BLaER1 (cell line): ENCODE measurements at regions not wholly inside any gene's neighbourhood (a gene's known extent, or its start where the extent isn't known, plus 50 kb on each side); places are given as distances from the start of the nearest gene placed in this dataset.

Experiments used
- H3K27ac ChIP-seq: shearing (Covaris generic); formaldehyde crosslinking; 2 replicates; pipeline ENCODE4 v1.8.1; 2022
- H3K27me3 ChIP-seq: shearing (Covaris generic); formaldehyde crosslinking; 2 replicates; pipeline ENCODE4 v1.8.1; 2022
- H3K36me3 ChIP-seq: shearing (Covaris generic); formaldehyde crosslinking; 2 replicates; pipeline ENCODE4 v1.8.1; 2022
- H3K4me1 ChIP-seq: shearing (Covaris generic); formaldehyde crosslinking; 2 replicates; pipeline ENCODE4 v1.8.1; 2022
- H3K4me2 ChIP-seq: shearing (Covaris generic); formaldehyde crosslinking; 2 replicates; pipeline ENCODE4 v1.8.1; 2022
- H3K4me3 ChIP-seq: shearing (Covaris generic); formaldehyde crosslinking; 2 replicates; pipeline ENCODE4 v1.8.1; 2022
- H3K9ac ChIP-seq: shearing (Covaris generic); formaldehyde crosslinking; 2 replicates; pipeline ENCODE4 v1.8.1; 2022
- H3K9me3 ChIP-seq: shearing (Covaris generic); formaldehyde crosslinking; 2 replicates; pipeline ENCODE4 v1.8.1; 2022
- H4K20me1 ChIP-seq: shearing (Covaris generic); formaldehyde crosslinking; 2 replicates; pipeline ENCODE4 v1.8.1; 2022
- Cebpa-rat ChIP-seq: shearing (Covaris generic); IDR thresholded peaks from 2 replicates; pipeline ENCODE4 v1.8.1; 2022

DNA sequence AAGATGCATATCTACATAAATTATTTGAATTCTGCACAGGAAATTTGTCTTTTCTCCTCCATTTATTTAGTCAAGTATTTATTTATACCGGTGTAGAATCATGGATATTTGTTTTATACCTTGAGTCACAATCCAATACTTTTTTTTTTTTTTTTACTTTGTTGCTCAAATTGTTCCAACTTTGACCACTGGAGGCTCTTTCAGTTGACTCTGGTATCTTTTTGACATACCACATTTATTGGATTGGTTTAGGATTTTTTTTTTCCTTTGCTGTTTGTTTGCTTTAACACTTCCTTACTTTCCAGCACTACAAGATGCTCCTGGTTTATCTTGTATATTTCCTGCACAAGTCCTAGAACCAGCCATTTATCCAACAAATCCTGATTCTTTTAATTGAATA is 543.1 kb upstream of the RIOK2 start:
- Histone ChIP-seq H3K4me3 (no peak overlapping the region), H3K36me3 (no peaks in the 10 kb centered on the region), H3K4me1 (0 out of 2 replicates have a peak, but pooled peaks cover 6% of the 10 kb centered on the region), H3K4me2 (no peak overlapping the region), H3K9ac (no peak overlapping the region), H4K20me1 (no peaks in the 10 kb centered on the region), H3K27ac (no peak overlapping the region), H3K27me3 (no peaks in the 10 kb centered on the region), H3K9me3 (peaks cover 11% of the 10 kb centered on the region)
- no peak for TF ChIP-seq Cebpa-rat

DNA sequence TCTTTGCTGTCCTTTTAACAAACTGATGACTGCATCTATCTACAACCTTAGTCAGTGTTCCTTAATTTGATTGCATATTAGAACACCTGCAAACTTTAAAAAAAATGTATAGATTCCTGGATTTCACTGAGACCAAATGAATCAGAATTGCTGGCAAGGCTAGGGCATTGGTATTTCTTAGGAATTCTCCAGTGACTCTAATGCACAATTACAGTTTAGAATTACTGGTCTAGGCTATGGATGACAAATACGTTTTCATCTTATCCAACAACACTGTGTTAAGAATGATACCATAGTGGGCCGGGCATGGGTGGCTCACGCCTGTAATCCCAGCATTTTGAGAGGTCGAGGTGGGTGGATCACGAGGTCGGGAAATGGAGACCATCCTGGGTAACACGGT is 545.9 kb upstream of the RIOK2 start:
- H3K4me3 ChIP-seq = no peak overlapping the region
- no peaks in the 10 kb centered on the region for H4K20me1 ChIP-seq
- no peak for TF ChIP-seq Cebpa-rat

DNA sequence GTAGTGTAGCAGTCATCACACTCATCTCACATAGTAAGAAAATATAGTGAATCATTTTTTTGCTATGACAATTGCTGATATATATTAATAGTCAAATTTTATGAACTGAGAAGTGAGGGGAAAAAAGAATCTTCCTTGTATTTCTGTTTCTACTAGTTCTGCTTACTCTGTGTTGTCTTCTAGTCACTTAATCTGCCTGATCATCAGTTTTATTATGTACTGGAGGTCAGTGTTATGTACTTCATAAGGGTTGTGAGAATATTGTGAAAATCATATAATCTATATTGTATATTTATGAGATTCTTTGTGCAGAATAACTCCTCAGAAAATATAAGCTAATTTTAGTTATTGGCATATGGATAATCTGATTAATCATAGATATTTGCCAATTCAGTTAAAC is 546.9 kb upstream of the RIOK2 start:
- H3K27me3 ChIP-seq = no peaks in the 10 kb centered on the region
- no peak overlapping the region for H3K9ac ChIP-seq
- no peak overlapping the region for H3K27ac ChIP-seq
- H4K20me1 ChIP-seq = no peaks in the 10 kb centered on the region
- TF ChIP-seq Cebpa-rat = no peak
- no peaks in the 10 kb centered on the region for H3K4me1 ChIP-seq
- H3K9me3 ChIP-seq = no peaks in the 10 kb centered on the region
- H3K4me3 ChIP-seq = no peak overlapping the region
- no peaks in the 10 kb centered on the region for H3K36me3 ChIP-seq
- H3K4me2 ChIP-seq = no peak overlapping the region

More for the DNA sequence above, 545.9 kb upstream of the RIOK2 start:
- Histone ChIP-seq H3K27me3 (no peaks in the 10 kb centered on the region), H3K36me3 (no peaks in the 10 kb centered on the region), H3K9me3 (peaks cover under 1% of the 10 kb centered on the region; the same call in 1 of the 2 replicates), H3K4me1 (no peaks in the 10 kb centered on the region), H3K4me2 (no peak overlapping the region), H3K27ac (no peak overlapping the region), H3K9ac (no peak overlapping the region)

DNA sequence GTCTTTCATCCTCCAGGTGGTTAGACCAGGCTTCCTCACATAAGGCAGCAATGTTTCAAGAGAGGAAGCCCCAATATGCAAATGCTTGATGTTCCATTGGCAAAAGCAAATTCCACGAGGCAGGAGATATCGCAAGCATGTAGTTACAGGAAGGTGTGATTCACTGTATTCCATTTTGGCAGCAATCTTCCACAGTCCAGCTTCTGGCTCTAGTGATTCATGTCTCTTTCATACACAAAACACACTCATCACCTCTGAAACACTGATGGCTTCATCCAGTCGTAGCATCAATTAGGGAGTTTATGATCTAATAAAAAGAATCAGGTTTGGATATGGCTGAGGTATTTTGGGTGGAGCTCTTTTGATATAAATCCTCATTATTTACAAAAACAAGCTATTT is 552.2 kb upstream of the RIOK2 start:
- Histone ChIP-seq H3K4me3 (no peak overlapping the region), H3K36me3 (no peaks in the 10 kb centered on the region), H3K27ac (no peak overlapping the region), H3K9ac (no peak overlapping the region), H4K20me1 (no peaks in the 10 kb centered on the region), H3K9me3 (no peaks in the 10 kb centered on the region), H3K4me2 (no peak overlapping the region), H3K27me3 (no peaks in the 10 kb centered on the region), H3K4me1 (0 out of 2 replicates have a peak, but pooled peaks cover 4% of the 10 kb centered on the region)
- TF ChIP-seq Cebpa-rat = no peak

DNA sequence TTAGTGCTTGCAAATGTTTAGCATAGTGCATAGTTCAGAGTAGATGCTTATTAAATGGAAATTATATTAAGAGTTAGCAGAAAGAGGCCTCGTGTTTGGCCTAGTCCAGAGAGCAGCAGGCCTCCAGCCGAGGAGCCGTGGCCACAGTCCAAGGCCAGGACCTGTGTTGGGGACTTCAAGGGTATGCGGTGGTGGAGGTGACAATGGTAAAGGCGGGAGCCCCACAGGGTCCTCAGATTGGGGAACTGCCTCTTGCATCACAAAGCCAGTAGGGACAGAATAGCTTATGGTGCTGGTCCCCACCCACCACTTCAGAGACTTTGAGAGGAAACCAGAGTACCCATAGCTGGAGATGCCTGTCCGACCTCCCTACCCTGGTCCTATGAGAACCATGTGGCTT is 554.6 kb upstream of the RIOK2 start:
- H3K9me3 ChIP-seq = no peaks in the 10 kb centered on the region
- no peak overlapping the region for H3K4me3 ChIP-seq
- no peak overlapping the region for H3K9ac ChIP-seq
- no peaks in the 10 kb centered on the region for H3K36me3 ChIP-seq
- no peak overlapping the region for H3K4me2 ChIP-seq
- no peak overlapping the region for H3K27ac ChIP-seq
- H3K27me3 ChIP-seq = no peaks in the 10 kb centered on the region
- no peak for TF ChIP-seq Cebpa-rat
- H3K4me1 ChIP-seq = 0 out of 2 replicates have a peak, but pooled peaks cover 4% of the 10 kb centered on the region
- H4K20me1 ChIP-seq = no peaks in the 10 kb centered on the region

DNA sequence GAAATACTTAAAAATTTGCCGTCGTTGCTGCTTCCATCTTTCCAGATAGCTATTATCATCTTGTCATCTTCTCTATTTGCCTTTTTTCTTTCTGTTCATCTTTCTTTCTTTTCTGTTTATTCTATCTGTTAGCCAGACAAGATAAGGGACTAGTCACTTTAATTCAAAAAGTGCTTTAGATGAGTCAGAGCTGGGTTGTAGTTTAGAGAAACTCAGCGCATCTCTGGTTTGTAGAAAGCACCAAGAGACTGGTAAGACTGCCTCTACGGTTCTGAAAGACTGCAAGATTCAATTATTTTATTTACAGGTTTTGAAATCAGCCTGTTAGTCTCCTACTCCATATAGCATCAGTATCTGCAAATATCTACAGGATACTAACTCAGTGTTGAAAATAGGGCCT is 562.8 kb upstream of the RIOK2 start:
- H4K20me1 ChIP-seq = no peaks in the 10 kb centered on the region
- no peaks in the 10 kb centered on the region for H3K9me3 ChIP-seq
- H3K27ac ChIP-seq = no peak overlapping the region
- no peaks in the 10 kb centered on the region for H3K36me3 ChIP-seq
- TF ChIP-seq Cebpa-rat = no peak
- no peak overlapping the region for H3K9ac ChIP-seq
- no peaks in the 10 kb centered on the region for H3K27me3 ChIP-seq
- H3K4me2 ChIP-seq = no peak overlapping the region
- no peak overlapping the region for H3K4me3 ChIP-seq
- H3K4me1 ChIP-seq = no peaks in the 10 kb centered on the region

DNA sequence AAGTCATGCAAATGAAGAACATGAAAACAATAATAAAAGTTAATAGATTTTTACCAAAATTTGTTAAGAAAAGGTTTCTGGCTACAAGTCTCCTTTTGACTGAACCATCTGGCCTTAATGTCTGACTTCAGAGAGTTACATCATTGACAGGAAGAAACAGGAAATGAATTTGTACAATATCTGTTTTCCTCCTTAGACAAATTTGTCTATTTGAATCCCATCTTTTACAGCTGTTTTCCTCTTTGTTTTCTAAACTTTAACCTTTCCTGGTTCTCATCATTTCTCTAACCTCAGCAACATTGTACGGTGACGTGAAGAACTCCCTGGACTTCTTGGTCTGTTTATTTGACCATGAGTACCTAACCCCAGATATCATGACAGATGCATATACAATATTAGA is 567.5 kb upstream of the RIOK2 start:
- no peak for TF ChIP-seq Cebpa-rat
- H3K9me3 ChIP-seq = no peaks in the 10 kb centered on the region

DNA sequence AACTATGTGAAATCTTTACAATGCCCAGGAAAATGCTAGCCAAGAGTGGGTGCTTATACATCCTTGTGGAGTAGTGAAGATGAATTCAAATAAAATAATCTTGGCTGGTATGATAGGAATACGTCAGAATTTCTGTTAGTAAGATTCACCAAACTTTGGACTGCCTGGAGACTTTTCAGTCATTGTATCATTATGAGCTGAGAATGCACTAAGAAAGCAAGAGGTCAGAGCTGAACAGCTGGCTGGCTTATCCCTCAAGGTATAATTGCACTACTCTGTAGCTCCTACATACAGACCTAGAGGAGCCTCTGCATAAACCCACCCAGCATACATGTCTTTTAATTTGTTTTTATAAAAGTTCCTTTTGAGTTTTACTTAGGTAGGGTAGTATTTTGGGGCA is 568.5 kb upstream of the RIOK2 start:
- no peak for TF ChIP-seq Cebpa-rat
- Histone ChIP-seq H3K27ac (no peak overlapping the region), H3K4me3 (no peak overlapping the region), H3K36me3 (no peaks in the 10 kb centered on the region), H4K20me1 (no peaks in the 10 kb centered on the region), H3K4me2 (no peak overlapping the region), H3K9ac (no peak overlapping the region), H3K9me3 (no peaks in the 10 kb centered on the region), H3K4me1 (no peaks in the 10 kb centered on the region), H3K27me3 (no peaks in the 10 kb centered on the region)

More for the DNA sequence above, 567.5 kb upstream of the RIOK2 start:
- H3K27me3 ChIP-seq = no peaks in the 10 kb centered on the region
- H3K27ac ChIP-seq = no peak overlapping the region
- H3K4me1 ChIP-seq = no peaks in the 10 kb centered on the region
- H3K36me3 ChIP-seq = no peaks in the 10 kb centered on the region
- no peak overlapping the region for H3K4me2 ChIP-seq
- H3K9ac ChIP-seq = no peak overlapping the region
- no peaks in the 10 kb centered on the region for H4K20me1 ChIP-seq
- H3K4me3 ChIP-seq = no peak overlapping the region

DNA sequence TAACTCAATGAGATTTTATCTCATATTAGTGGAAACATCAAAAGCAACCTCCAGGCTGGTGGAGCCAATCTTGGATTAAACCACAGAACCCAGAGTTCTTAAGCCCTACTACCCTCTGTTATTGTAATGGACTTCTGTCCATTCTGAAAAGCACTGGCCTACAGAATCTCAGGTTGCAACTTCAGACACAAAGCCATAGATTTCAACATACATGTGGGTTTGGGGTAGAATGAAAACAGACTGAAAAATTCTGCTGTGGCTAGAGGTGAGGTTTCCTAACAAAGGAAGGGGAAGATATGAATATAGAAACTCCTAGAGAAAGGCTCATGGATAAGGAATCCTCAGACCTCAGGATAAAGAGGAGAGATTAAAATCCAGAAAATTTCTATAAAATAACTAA is 569.8 kb upstream of the RIOK2 start:
- Histone ChIP-seq H3K27me3 (no peaks in the 10 kb centered on the region), H3K4me1 (no peaks in the 10 kb centered on the region), H3K9me3 (no peaks in the 10 kb centered on the region), H3K36me3 (no peaks in the 10 kb centered on the region), H3K27ac (no peak overlapping the region), H3K4me2 (no peak overlapping the region), H4K20me1 (no peaks in the 10 kb centered on the region), H3K9ac (no peak overlapping the region), H3K4me3 (no peak overlapping the region)
- no peak for TF ChIP-seq Cebpa-rat

DNA sequence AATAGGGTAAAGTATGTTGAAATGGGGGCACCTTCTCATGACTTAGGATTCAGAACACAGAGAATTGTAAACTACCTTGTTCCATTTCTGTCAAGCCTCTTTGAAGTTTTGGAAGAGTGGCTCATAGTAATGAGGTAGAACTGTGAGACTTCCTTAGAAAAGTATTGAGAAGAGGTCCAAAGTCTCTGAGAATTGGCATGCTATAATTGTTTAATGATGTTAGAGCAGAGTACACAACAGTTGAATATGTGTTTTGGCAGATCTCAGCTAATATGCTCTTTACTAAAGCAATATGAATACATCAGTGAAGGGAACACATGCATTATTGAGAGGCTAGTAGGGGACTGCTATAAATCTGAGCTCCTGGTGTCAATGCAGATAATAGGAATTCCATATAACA is 579.4 kb upstream of the RIOK2 start:
- H3K4me1 ChIP-seq = no peaks in the 10 kb centered on the region
- no peaks in the 10 kb centered on the region for H3K9me3 ChIP-seq
- no peak overlapping the region for H3K4me2 ChIP-seq
- H4K20me1 ChIP-seq = no peaks in the 10 kb centered on the region
- no peaks in the 10 kb centered on the region for H3K27me3 ChIP-seq
- no peak overlapping the region for H3K27ac ChIP-seq
- no peak overlapping the region for H3K4me3 ChIP-seq
- H3K9ac ChIP-seq = no peak overlapping the region
- TF ChIP-seq Cebpa-rat = no peak
- H3K36me3 ChIP-seq = no peaks in the 10 kb centered on the region

DNA sequence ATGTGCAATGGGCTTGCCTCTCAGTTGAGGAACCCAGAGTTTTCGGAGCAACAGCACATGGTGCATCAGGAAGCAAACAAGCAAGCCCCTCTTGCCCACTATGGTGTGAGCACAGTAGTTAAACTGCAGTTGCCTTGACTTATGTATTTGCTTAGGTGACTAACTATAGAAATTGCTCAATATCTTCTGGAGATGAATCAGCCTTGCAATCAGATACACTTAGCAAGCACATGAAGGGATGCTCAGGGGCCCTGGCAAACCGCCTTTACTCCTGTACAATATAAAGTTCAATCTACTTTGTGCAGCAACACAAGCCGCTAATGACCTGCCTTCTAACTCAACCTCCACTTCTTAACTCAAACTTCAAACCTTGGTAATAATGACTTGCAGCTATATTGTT is 581.7 kb upstream of the RIOK2 start:
- TF ChIP-seq Cebpa-rat = no peak
- Histone ChIP-seq H3K9ac (no peak overlapping the region), H3K27ac (no peak overlapping the region), H3K36me3 (no peaks in the 10 kb centered on the region), H3K9me3 (no peaks in the 10 kb centered on the region), H3K4me1 (no peaks in the 10 kb centered on the region), H3K4me2 (no peak overlapping the region), H3K4me3 (no peak overlapping the region), H3K27me3 (no peaks in the 10 kb centered on the region), H4K20me1 (no peaks in the 10 kb centered on the region)
